IMR-90 (cell line): ENCODE measurements at regions not wholly inside any gene's neighbourhood (a gene's known extent, or its start where the extent isn't known, plus 50 kb on each side); places are given as distances from the start of the nearest gene placed in this dataset.

ENCODE experiments used
- ATAC-seq: fragments of 200-7000 bp; cut with Tn5 transposase; 2 replicates; pipeline ENCODE4 v1.9.1; 2020; ENCODE audit warnings: low read depth, mild to moderate bottlenecking, moderate library complexity
- BruUV-seq: library from RNA; stranded (reverse); fragments of 400-500 nt; replicated peaks from 2 replicates; lab custom pipeline; 2021; lab: Mats Ljungman, UMichigan
- CTCF ChIA-PET: fragments of 300-600 bp; formaldehyde crosslinking; extraction: SDS; loops from one replicate; lab custom pipeline; 2021; ENCODE audit warnings: antibody characterized with exemption; lab: Yijun Ruan, JAX
- POLR2A ChIA-PET: fragments of 300-600 bp; sonication (Branson Sonifier 250); formaldehyde crosslinking; loops from one replicate; lab custom pipeline; 2022; ENCODE audit warnings: antibody characterized with exemption; ENCODE audit not compliant: unreplicated experiment; lab: Charles Lee
- DNase-seq: peaks from one replicate; pipeline ENCODE4 v3.0.0; 2013
- H2AFZ ChIP-seq: replicated peaks from 2 replicates; pipeline ENCODE3; 2013; ENCODE audit warnings: low read length, mild to moderate bottlenecking; ENCODE audit not compliant: poor library complexity
- H2AK5ac ChIP-seq: 2 replicates; pipeline ENCODE4 v1.6.1; 2013; ENCODE audit warnings: low read depth, low read length, inconsistent platforms
- H2AK9ac ChIP-seq: replicated peaks from 2 replicates; pipeline ENCODE3; 2013; ENCODE audit warnings: mild to moderate bottlenecking, low read depth, low read length, moderate library complexity; ENCODE audit not compliant: poor library complexity
- H2BK120ac ChIP-seq: 2 replicates; pipeline ENCODE4 v1.6.1; 2013; ENCODE audit warnings: low read depth, low read length, inconsistent platforms
- H2BK15ac ChIP-seq: 3 replicates; pipeline ENCODE4 v1.6.1; 2013; ENCODE audit warnings: low read depth, low read length, inconsistent platforms
- H2BK20ac ChIP-seq: 2 replicates; pipeline ENCODE4 v1.6.1; 2013; ENCODE audit warnings: low read depth, mild to moderate bottlenecking, inconsistent platforms, low read length, moderate library complexity
- H2BK5ac ChIP-seq: 2 replicates; pipeline ENCODE4 v1.6.1; 2013; ENCODE audit warnings: mild to moderate bottlenecking, low read depth, low read length, inconsistent platforms; ENCODE audit not compliant: poor library complexity, severe bottlenecking
- H3K14ac ChIP-seq: replicated peaks from 2 replicates; pipeline ENCODE4 v1.6.1; 2013; ENCODE audit warnings: low read depth, low read length, inconsistent platforms
- H3K18ac ChIP-seq: 2 replicates; pipeline ENCODE4 v1.6.1; 2013; ENCODE audit warnings: low read depth, low read length, control low read depth
- H3K23ac ChIP-seq: 2 replicates; pipeline ENCODE4 v1.6.1; 2013; ENCODE audit warnings: low read depth, low read length, inconsistent platforms
- H3K27ac ChIP-seq: 2 replicates; pipeline ENCODE4 v1.5.1; 2013; ENCODE audit warnings: mild to moderate bottlenecking, control low read depth, low read length; ENCODE audit not compliant: insufficient read depth
- H3K27me3 ChIP-seq: 2 replicates; pipeline ENCODE4 v1.6.1; 2013; ENCODE audit warnings: low read length; ENCODE audit not compliant: control insufficient read depth, insufficient read depth
- H3K36me3 ChIP-seq: 2 replicates; pipeline ENCODE4 v1.6.1; 2013; ENCODE audit warnings: low read length, mixed read lengths; ENCODE audit not compliant: control insufficient read depth, insufficient read depth
- H3K4ac ChIP-seq: 2 replicates; pipeline ENCODE4 v1.6.1; 2013; ENCODE audit warnings: low read depth, low read length, inconsistent platforms
- H3K4me1 ChIP-seq: 2 replicates; pipeline ENCODE4 v1.6.1; 2013; ENCODE audit warnings: low read length, mixed read lengths; ENCODE audit not compliant: control insufficient read depth, insufficient read depth
- H3K4me2 ChIP-seq: 2 replicates; pipeline ENCODE4 v1.6.1; 2013; ENCODE audit warnings: low read depth, mild to moderate bottlenecking, control low read depth, low read length, moderate library complexity
- H3K4me3 ChIP-seq: 2 replicates; pipeline ENCODE4 v1.5.1; 2013; ENCODE audit warnings: low read depth, mild to moderate bottlenecking, control low read depth, low read length, moderate library complexity; ENCODE audit not compliant: insufficient read depth
- H3K56ac ChIP-seq: 2 replicates; pipeline ENCODE4 v1.6.1; 2013; ENCODE audit warnings: low read length, inconsistent platforms; ENCODE audit not compliant: insufficient read depth; ENCODE audit errors: extremely low read depth
- H3K79me1 ChIP-seq, 2 experiments: 2 replicates each; pipeline ENCODE4 v1.6.1; 2013; ENCODE audit warnings: low read length in 2 of 2, inconsistent platforms in 1 of 2, low read depth in 1 of 2
- H3K9ac ChIP-seq: 2 replicates; pipeline ENCODE4 v1.6.1; 2013; ENCODE audit warnings: low read depth, low read length, control low read depth
- H3K9me1 ChIP-seq: 2 replicates; pipeline ENCODE4 v1.6.1; 2013; ENCODE audit warnings: low read length, inconsistent platforms; ENCODE audit not compliant: insufficient read depth
- H3K9me3 ChIP-seq: 2 replicates; pipeline ENCODE4 v1.6.1; 2013; ENCODE audit warnings: low read length; ENCODE audit not compliant: control insufficient read depth, insufficient read depth
- H4K20me1 ChIP-seq: 2 replicates; pipeline ENCODE4 v1.6.1; 2013; ENCODE audit warnings: low read length, inconsistent platforms; ENCODE audit not compliant: insufficient read depth
- H4K5ac ChIP-seq: 2 replicates; pipeline ENCODE4 v1.6.1; 2013; ENCODE audit warnings: mild to moderate bottlenecking, low read depth, low read length, control low read depth
- H4K8ac ChIP-seq, 2 experiments: 2 replicates each; pipeline ENCODE4 v1.6.1; 2013; ENCODE audit warnings: low read depth in 2 of 2, low read length in 2 of 2, control low read depth in 1 of 2, inconsistent platforms in 1 of 2
- H4K91ac ChIP-seq: 2 replicates; pipeline ENCODE4 v1.6.1; 2013; ENCODE audit warnings: low read depth, low read length, inconsistent platforms; ENCODE audit not compliant: insufficient read depth
- BHLHE40 ChIP-seq: fragments of 150-350 bp; IDR thresholded peaks from 2 replicates; pipeline ENCODE4 v1.6.1; 2016; ENCODE audit warnings: mild to moderate bottlenecking, low read depth, low read length
- CEBPB ChIP-seq: IDR thresholded peaks from 2 replicates; pipeline ENCODE4 v1.6.1; 2012; ENCODE audit warnings: low read depth, low read length, improper control_type of control experiment
- CHD1 ChIP-seq: IDR thresholded peaks from 2 replicates; pipeline ENCODE4 v1.6.1; 2012; ENCODE audit warnings: low read depth, low read length, improper control_type of control experiment
- FOS ChIP-seq: fragments of 150-350 bp; IDR thresholded peaks from 2 replicates; pipeline ENCODE4 v1.6.1; 2016; ENCODE audit warnings: low read depth, low read length
- MAFK ChIP-seq: IDR thresholded peaks from 2 replicates; pipeline ENCODE4 v1.6.1; 2012; ENCODE audit warnings: low read depth, low read length, improper control_type of control experiment
- MAZ ChIP-seq: IDR thresholded peaks from 2 replicates; pipeline ENCODE4 v1.6.1; 2012; ENCODE audit warnings: low read depth, mild to moderate bottlenecking, low read length, improper control_type of control experiment, moderate library complexity, borderline replicate concordance
- MXI1 ChIP-seq: IDR thresholded peaks from 2 replicates; pipeline ENCODE4 v1.6.1; 2012; ENCODE audit warnings: low read depth, mild to moderate bottlenecking, low read length, moderate library complexity, borderline replicate concordance
- NFE2L2 ChIP-seq: fragments of 150-350 bp; IDR thresholded peaks from 2 replicates; pipeline ENCODE4 v1.6.1; 2016; ENCODE audit warnings: low read depth, mild to moderate bottlenecking, low read length
- POLR2A ChIP-seq: IDR thresholded peaks from 2 replicates; pipeline ENCODE4 v1.6.1; 2012; ENCODE audit warnings: mild to moderate bottlenecking, low read depth, low read length
- RCOR1 ChIP-seq: IDR thresholded peaks from 2 replicates; pipeline ENCODE4 v1.6.1; 2012; ENCODE audit warnings: mild to moderate bottlenecking, low read length, improper control_type of control experiment; ENCODE audit not compliant: insufficient replicate concordance
- RFX5 ChIP-seq: IDR thresholded peaks from 2 replicates; pipeline ENCODE4 v1.8.0; 2012; ENCODE audit warnings: low read depth, mild to moderate bottlenecking, low read length, moderate library complexity
- SMC3 ChIP-seq: fragments of 150-350 bp; IDR thresholded peaks from 2 replicates; pipeline ENCODE4 v1.6.1; 2016; ENCODE audit warnings: low read depth, mild to moderate bottlenecking, antibody characterized with exemption, low read length, moderate library complexity
- WGBS, 2 experiments: methylation state at CpG; one replicate each; pipeline versions ENCODE4 v1.1.5 to v1.1.7; 2013; ENCODE audit warnings: missing lambda C conversion rate in 2 of 2; ENCODE audit not compliant: insufficient read length in 1 of 2; ENCODE audit errors: extremely low coverage in 2 of 2; 5-methylcytosine and 5-hydroxymethylcytosine counted together
- dilution Hi-C: fragments of 300-500 bp; cut with HindIII; formaldehyde crosslinking; loops from one replicate; pipeline ENCODE4 v1.14.3; 2018; ENCODE audit warnings: low sequenced_read_pairs; ENCODE audit not compliant: unreplicated experiment
- in situ Hi-C: fragments of 300-500 bp; cut with MboI; formaldehyde crosslinking; loops from 3 replicates; pipeline ENCODE4 v1.14.3; 2019; ENCODE audit warnings: low sequenced_read_pairs, inconsistent platforms, mixed read lengths
- intact Hi-C: fragments of 100-400 bp; cut with micrococcal nuclease; formaldehyde crosslinking; loops from 2 replicates; pipeline ENCODE4 v1.10.0; 2022
- TF ChIP-seq, protein P1 (sequence below): fragments of 150-350 bp; IDR thresholded peaks from 2 replicates; pipeline ENCODE4 v1.6.1; 2017; ENCODE audit warnings: mild to moderate bottlenecking, antibody characterized with exemption, low read length, low read depth
- TF ChIP-seq, protein P2 (sequence below): fragments of 150-350 bp; IDR thresholded peaks from 2 replicates; pipeline ENCODE4 v1.6.1; 2016; ENCODE audit warnings: low read depth, mild to moderate bottlenecking, low read length, moderate library complexity, borderline replicate concordance
- TF ChIP-seq, protein P3 (sequence below): conservative IDR thresholded peaks from 2 replicates; pipeline ENCODE4 v1.5.1; 2012; ENCODE audit warnings: mild to moderate bottlenecking, low read depth, low read length, improper control_type of control experiment

DNA sequence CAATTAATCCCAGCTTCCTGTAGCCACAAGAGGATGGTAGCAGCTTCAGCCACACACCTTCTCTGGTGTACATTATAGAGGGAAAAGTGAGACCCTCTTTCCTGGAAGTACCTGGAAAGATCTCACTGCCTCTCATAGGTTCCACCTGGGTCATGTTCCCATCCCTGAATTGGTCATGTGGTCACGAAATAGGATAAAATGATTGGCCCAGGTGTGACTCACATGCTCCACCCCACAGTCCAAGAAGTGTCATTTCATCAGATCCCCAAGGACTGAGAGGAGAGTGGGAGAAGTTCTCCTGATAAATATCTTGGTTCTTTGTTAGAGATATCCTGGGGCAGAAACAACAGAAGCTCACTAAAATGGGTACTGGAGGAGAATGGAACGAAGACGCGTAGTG is 142.4 kb downstream of the QRSL1 start:
- no peaks in the 10 kb centered on the region for H4K20me1 ChIP-seq
- H4K91ac ChIP-seq, result no peak overlapping the region
- no peak overlapping the region for H2AFZ ChIP-seq
- in situ Hi-C loops (no loop called here), dilution Hi-C loops (no loop called here), intact Hi-C loops (no loop called here)
- no peaks in the 10 kb centered on the region for H3K4me1 ChIP-seq
- H3K9me3 ChIP-seq, result 0 out of 2 replicates have a peak, but pooled peaks cover 2% of the 10 kb centered on the region
- no peak overlapping the region for H2BK20ac ChIP-seq
- TF ChIP-seq RCOR1 (no peak), RFX5 (no peak), MXI1 (no peak), MAZ (no peak), BHLHE40 (no peak), POLR2A (no peak), FOS (no peak), CEBPB (no peak), SMC3 (no peak), MAFK (no peak), CHD1 (no peak), NFE2L2 (no peak)
- TF ChIP-seq, protein P1, sequence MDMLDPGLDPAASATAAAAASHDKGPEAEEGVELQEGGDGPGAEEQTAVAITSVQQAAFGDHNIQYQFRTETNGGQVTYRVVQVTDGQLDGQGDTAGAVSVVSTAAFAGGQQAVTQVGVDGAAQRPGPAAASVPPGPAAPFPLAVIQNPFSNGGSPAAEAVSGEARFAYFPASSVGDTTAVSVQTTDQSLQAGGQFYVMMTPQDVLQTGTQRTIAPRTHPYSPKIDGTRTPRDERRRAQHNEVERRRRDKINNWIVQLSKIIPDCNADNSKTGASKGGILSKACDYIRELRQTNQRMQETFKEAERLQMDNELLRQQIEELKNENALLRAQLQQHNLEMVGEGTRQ, result no peak
- TF ChIP-seq, protein P2, sequence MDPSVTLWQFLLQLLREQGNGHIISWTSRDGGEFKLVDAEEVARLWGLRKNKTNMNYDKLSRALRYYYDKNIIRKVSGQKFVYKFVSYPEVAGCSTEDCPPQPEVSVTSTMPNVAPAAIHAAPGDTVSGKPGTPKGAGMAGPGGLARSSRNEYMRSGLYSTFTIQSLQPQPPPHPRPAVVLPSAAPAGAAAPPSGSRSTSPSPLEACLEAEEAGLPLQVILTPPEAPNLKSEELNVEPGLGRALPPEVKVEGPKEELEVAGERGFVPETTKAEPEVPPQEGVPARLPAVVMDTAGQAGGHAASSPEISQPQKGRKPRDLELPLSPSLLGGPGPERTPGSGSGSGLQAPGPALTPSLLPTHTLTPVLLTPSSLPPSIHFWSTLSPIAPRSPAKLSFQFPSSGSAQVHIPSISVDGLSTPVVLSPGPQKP, result no peak
- TF ChIP-seq, protein P3, sequence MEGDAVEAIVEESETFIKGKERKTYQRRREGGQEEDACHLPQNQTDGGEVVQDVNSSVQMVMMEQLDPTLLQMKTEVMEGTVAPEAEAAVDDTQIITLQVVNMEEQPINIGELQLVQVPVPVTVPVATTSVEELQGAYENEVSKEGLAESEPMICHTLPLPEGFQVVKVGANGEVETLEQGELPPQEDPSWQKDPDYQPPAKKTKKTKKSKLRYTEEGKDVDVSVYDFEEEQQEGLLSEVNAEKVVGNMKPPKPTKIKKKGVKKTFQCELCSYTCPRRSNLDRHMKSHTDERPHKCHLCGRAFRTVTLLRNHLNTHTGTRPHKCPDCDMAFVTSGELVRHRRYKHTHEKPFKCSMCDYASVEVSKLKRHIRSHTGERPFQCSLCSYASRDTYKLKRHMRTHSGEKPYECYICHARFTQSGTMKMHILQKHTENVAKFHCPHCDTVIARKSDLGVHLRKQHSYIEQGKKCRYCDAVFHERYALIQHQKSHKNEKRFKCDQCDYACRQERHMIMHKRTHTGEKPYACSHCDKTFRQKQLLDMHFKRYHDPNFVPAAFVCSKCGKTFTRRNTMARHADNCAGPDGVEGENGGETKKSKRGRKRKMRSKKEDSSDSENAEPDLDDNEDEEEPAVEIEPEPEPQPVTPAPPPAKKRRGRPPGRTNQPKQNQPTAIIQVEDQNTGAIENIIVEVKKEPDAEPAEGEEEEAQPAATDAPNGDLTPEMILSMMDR, result no peak
- DNase-seq (no peak), ATAC-seq (no peak)
- CTCF ChIA-PET, result no interaction called here
- no peak overlapping the region for H2BK5ac ChIP-seq
- H2BK120ac ChIP-seq, result no peak overlapping the region
- POLR2A ChIA-PET, result no interaction called here
- H4K5ac ChIP-seq, result no peak overlapping the region
- H3K4ac ChIP-seq, result no peak overlapping the region
- H3K9ac ChIP-seq, result no peak overlapping the region
- no peak overlapping the region for H2BK15ac ChIP-seq
- no peak overlapping the region for H2AK9ac ChIP-seq
- no peak overlapping the region for H3K14ac ChIP-seq
- H3K18ac ChIP-seq, result no peak overlapping the region
- no CpG with 5 or more reads among the region's 4 CpGs for WGBS, 2 experiments
- no peaks in the 10 kb centered on the region for H3K36me3 ChIP-seq
- H2AK5ac ChIP-seq, result no peak overlapping the region
- no TSS peak for BruUV-seq
- H3K23ac ChIP-seq, result no peak overlapping the region
- H3K27me3 ChIP-seq, result peaks cover 2% of the 10 kb centered on the region; the same call in 1 of the 2 replicates
- H3K56ac ChIP-seq, result no peak overlapping the region
- no peak overlapping the region for H3K4me2 ChIP-seq
- no peak overlapping the region for H4K8ac ChIP-seq
- H3K27ac ChIP-seq, result no peak overlapping the region
- H3K9me1 ChIP-seq, result no peaks in the 10 kb centered on the region
- H3K79me1 ChIP-seq, result no peaks in the 10 kb centered on the region
- no peak overlapping the region for H3K4me3 ChIP-seq
